ENCODE measurements at regions not wholly inside any gene's neighbourhood (a gene's known extent, or its start where the extent isn't known, plus 50 kb on each side); places are given as distances from the start of the nearest gene placed in this dataset.

DNA sequence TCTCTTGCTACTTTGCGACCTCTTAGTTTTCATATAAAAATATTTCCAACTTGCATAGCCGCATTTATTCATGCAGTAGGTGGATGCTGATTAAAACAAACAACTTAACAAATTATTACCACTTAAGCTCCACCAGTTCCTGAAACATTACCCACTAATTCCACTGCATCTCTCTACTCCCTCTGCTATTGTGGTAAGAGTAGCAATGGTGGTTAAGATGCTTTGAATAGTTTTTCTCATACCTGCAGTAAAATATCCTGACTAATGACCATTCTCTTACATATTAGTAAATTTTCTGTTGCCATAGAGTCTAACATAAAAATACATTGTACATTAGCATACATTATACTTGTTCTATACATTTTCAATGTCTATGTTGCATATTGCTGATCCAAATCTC is 397.6 kb upstream of the PLSCR5 start:
- Mint-ChIP-seq H3K4me3 (no peak overlapping the region), H3K9me3 (ENCODE audit: low read depth) (peaks cover 20% of the 10 kb centered on the region), H3K36me3 (ENCODE audit: low read depth) (no peaks in the 10 kb centered on the region), H3K4me1 (no peaks in the 10 kb centered on the region), H3K27me3 (no peaks in the 10 kb centered on the region), H3K27ac (no peak overlapping the region)
- ATAC-seq (no peak), DNase-seq (no peak)
- ChIA-PET POLR2A (no interaction called here), CTCF (no interaction called here)
- intact Hi-C loops (cut with DNase I, micrococcal nuclease) = no loop called here

DNA sequence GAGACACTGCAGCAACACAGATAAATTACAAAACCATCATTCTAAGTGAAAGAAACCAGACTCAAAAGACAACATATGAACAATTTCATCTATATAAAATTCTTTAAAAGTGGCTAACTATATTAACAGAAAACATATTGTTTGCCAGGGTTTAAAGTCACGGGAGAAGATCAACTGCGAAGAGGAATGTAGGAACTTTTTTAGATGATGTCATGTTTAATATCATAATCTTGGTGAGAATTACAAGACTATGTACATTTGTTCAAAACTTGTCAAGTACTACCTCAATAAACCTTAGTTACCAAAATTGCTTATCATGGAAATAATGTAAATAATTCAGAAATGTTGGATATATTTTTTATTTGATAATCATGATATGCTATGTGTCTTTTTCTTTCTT is 395.1 kb upstream of the PLSCR5 start:
- no peaks in the 10 kb centered on the region for H3K4me1 Mint-ChIP-seq
- ChIA-PET CTCF (no interaction called here), POLR2A (no interaction called here)
- no peaks in the 10 kb centered on the region for H3K27me3 Mint-ChIP-seq
- ATAC-seq (no peak), DNase-seq (no peak)
- intact Hi-C loops (cut with DNase I, micrococcal nuclease) = no loop called here
- H3K36me3 Mint-ChIP-seq (ENCODE audit: low read depth) = no peaks in the 10 kb centered on the region
- no peak overlapping the region for H3K27ac Mint-ChIP-seq
- H3K9me3 Mint-ChIP-seq (ENCODE audit: low read depth) = peaks cover 12% of the 10 kb centered on the region
- H3K4me3 Mint-ChIP-seq = no peak overlapping the region

DNA sequence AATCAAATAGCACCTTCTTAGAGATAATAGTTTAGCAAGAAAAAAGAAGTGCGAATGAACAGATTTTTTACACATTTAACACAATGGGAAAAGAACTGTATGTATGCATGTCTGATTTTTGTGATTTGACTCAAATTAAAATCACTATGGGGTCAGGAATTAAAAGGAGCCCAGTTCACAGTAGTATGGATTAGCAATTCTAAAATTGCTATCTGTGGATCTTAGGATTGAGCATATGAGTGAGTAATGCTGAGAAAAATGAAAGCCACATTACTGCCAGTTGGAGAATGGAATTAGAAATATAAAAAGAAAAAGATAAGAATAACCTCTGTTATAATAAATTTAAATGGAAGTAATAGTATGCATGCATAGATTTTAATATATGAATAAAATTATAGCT is 386.8 kb upstream of the PLSCR5 start:
- Mint-ChIP-seq H3K27me3 (no peaks in the 10 kb centered on the region), H3K9me3 (ENCODE audit: low read depth) (peaks cover 2% of the 10 kb centered on the region), H3K27ac (no peak overlapping the region), H3K4me1 (no peaks in the 10 kb centered on the region), H3K4me3 (no peak overlapping the region), H3K36me3 (ENCODE audit: low read depth) (no peaks in the 10 kb centered on the region)
- POLR2A ChIA-PET = no interaction called here
- intact Hi-C loops (cut with DNase I, micrococcal nuclease) = no loop called here
- ATAC-seq = no peak
- DNase-seq = no peak
- CTCF ChIA-PET = no interaction called here

DNA sequence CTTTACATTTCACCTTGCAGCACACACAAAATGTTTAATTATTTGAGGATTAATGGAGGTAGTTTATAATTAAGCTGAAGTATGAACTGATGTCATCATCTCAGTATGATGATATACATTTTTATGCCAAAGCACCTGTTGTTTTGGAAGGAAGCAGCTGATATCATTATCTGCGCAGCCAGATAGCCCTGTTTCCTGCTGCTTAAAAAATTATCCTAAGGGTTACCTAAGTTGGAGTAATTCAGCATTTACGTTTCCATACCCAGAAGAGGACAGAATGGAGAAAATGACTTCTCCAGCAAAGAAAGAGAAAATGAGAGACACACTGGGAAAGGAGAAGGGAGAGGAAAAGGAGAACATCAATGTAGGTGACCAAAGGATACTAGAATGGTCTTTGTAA is 370.3 kb upstream of the PLSCR5 start:
- intact Hi-C loops (cut with DNase I, micrococcal nuclease) = no loop called here

DNA sequence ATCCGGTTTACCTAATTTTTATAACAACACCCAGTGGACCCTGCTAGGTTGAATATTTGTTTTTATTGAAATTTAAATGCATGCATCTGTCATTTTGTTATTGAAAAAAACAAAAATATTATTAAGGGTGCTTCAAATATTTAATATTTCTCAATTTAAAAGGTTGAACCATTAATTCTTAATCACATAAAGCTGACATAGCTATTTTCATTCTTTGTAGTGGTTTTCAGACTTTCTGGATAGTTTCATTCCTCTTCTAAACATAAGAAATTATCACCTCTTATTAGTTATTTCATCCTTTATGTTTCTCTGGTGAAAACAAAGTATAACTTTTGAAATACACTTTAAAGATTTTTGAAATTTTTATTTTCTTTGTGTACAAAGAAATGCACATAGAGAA is 369.9 kb upstream of the PLSCR5 start:
- intact Hi-C loops (cut with DNase I, micrococcal nuclease) = no loop called here
- Mint-ChIP-seq H3K27ac (no peak overlapping the region), H3K27me3 (no peaks in the 10 kb centered on the region), H3K36me3 (ENCODE audit: low read depth) (no peaks in the 10 kb centered on the region), H3K9me3 (ENCODE audit: low read depth) (peaks cover 2% of the 10 kb centered on the region), H3K4me1 (no peaks in the 10 kb centered on the region), H3K4me3 (no peak overlapping the region)
- ChIA-PET POLR2A (no interaction called here), CTCF (no interaction called here)
- ATAC-seq (no peak), DNase-seq (no peak)

More for the DNA sequence above, 370.3 kb upstream of the PLSCR5 start:
- Mint-ChIP-seq H3K36me3 (ENCODE audit: low read depth) (no peaks in the 10 kb centered on the region), H3K27ac (no peak overlapping the region), H3K4me3 (no peak overlapping the region), H3K27me3 (no peaks in the 10 kb centered on the region), H3K9me3 (ENCODE audit: low read depth) (peaks cover 4% of the 10 kb centered on the region), H3K4me1 (no peaks in the 10 kb centered on the region)
- POLR2A ChIA-PET = no interaction called here
- DNase-seq (no peak), ATAC-seq (no peak)
- CTCF ChIA-PET = no interaction called here

DNA sequence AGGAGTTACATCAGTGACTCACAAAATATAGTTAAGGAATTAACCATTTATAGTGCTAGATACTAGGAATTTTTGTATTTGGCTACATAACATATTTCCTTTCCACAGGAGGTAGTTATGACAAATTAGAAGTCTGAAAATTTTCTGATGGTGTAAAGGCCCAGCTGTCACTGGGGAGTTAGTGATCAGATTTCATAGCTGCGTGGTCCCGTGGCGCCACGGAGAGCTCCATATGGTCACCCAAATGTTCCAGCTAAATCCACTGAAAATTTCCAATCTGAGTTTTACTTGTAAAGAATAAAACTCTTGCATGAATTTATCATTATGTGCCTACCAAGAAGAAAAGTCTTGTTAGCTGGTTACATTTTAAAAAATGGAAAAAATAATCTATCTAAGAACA is 368.9 kb upstream of the PLSCR5 start:
- Mint-ChIP-seq H3K4me1 (no peaks in the 10 kb centered on the region), H3K27me3 (no peaks in the 10 kb centered on the region), H3K9me3 (ENCODE audit: low read depth) (peaks cover 3% of the 10 kb centered on the region), H3K36me3 (ENCODE audit: low read depth) (no peaks in the 10 kb centered on the region), H3K27ac (no peak overlapping the region), H3K4me3 (no peak overlapping the region)
- intact Hi-C loops (cut with DNase I, micrococcal nuclease) = no loop called here
- ATAC-seq (no peak), DNase-seq (no peak)
- ChIA-PET POLR2A (no interaction called here), CTCF (no interaction called here)

DNA sequence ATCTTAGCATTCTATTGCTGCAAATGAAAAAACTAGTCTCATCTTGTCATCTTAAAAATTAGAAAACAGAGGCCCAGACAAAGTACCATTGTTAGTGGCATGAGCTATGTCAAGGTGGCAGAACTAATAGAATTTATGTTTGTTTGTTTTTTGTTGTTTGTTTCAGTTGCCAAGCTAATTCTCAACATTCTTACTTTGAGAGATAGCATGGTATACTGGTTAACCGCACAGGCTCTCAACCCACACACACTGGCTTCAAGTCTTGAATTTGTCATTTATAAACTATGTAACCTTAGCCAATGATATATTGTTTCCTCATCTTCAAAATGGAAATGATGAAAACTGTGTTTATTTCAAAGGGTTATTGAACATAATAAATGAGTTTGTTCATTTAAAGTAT is 367.6 kb upstream of the PLSCR5 start:
- no peak overlapping the region for H3K27ac Mint-ChIP-seq
- intact Hi-C loops (cut with DNase I, micrococcal nuclease) = no loop called here
- no peaks in the 10 kb centered on the region for H3K36me3 Mint-ChIP-seq (ENCODE audit: low read depth)
- ChIA-PET POLR2A (no interaction called here), CTCF (no interaction called here)
- no peak for DNase-seq
- ATAC-seq = no peak
- no peaks in the 10 kb centered on the region for H3K4me1 Mint-ChIP-seq
- no peak overlapping the region for H3K4me3 Mint-ChIP-seq
- H3K27me3 Mint-ChIP-seq = no peaks in the 10 kb centered on the region
- peaks cover 6% of the 10 kb centered on the region for H3K9me3 Mint-ChIP-seq (ENCODE audit: low read depth)

DNA sequence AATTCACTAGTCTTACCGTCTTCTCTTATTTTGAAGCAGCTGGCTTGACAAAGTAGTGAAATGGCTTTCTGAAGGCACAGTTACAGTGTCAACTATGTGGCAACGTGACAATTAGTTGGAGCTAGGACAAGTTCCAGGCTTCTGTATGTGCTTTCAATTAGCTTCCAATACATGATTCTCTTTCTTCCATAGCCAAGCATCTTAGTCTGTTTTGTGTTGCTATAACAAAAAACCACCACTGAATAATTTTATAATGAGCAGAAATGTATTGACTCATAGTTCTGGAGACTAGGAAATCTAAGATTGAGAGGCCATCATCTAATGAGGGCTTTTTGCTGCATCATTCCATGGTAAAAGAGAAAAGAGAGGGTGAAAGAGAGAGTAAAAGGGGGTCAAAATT is 365.1 kb upstream of the PLSCR5 start:
- CTCF ChIA-PET = no interaction called here

DNA sequence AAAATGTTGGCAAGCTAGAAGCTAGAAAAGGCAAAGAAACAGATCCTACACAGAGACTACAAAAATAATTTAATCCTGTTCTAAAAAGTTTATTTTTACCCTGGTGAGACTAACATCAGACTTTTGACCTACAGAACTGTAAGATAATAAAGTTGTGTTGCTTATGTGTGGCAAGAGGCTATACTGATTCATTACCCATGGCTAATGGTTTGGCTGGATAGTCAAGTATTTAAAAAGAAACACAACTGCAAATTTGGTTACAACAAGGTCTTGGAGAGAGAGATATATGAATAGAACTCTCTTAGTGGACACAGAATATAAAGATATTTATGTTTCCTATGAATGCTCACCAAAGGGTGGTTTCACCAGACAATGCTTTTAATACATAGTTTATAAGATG is 364.2 kb upstream of the PLSCR5 start:
- Mint-ChIP-seq H3K4me1 (no peaks in the 10 kb centered on the region), H3K4me3 (no peak overlapping the region), H3K27ac (no peak overlapping the region), H3K9me3 (ENCODE audit: low read depth) (peaks cover 7% of the 10 kb centered on the region), H3K36me3 (ENCODE audit: low read depth) (no peaks in the 10 kb centered on the region), H3K27me3 (no peaks in the 10 kb centered on the region)
- DNase-seq = no peak
- intact Hi-C loops (cut with DNase I, micrococcal nuclease) = no loop called here
- ChIA-PET POLR2A (no interaction called here), CTCF (no interaction called here)
- ATAC-seq = no peak

More for the DNA sequence above, 365.1 kb upstream of the PLSCR5 start:
- H3K27ac Mint-ChIP-seq = no peak overlapping the region
- no peak for ATAC-seq
- H3K36me3 Mint-ChIP-seq (ENCODE audit: low read depth) = no peaks in the 10 kb centered on the region
- H3K4me1 Mint-ChIP-seq = no peaks in the 10 kb centered on the region
- POLR2A ChIA-PET = no interaction called here
- H3K4me3 Mint-ChIP-seq = no peak overlapping the region
- DNase-seq = no peak
- intact Hi-C loops (cut with DNase I, micrococcal nuclease) = no loop called here
- no peaks in the 10 kb centered on the region for H3K27me3 Mint-ChIP-seq
- H3K9me3 Mint-ChIP-seq (ENCODE audit: low read depth) = peaks cover 7% of the 10 kb centered on the region

DNA sequence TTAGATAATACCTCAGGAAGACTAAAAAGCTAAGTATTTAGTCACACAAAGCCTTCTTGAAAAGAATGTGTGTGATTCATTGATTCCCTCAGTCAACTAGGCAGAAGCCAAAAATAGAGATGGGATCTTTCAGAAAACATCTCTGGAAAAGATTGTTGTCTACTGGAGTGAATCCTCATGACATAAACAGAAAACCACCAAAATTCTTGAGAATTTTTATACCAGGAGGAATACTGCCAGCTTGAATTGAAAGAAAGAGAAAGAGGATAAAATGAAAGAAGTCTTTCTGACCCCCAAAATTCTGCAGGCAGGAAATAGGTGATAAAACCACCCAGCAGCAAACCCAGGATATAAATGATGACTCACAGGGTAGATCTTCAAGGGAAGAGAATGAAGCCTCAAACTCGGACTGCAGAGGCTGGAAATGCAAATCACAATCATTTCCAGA is 363.1 kb upstream of the PLSCR5 start:
- DNase-seq (no peak), ATAC-seq (no peak)
- peaks cover 7% of the 10 kb centered on the region for H3K9me3 Mint-ChIP-seq (ENCODE audit: low read depth)
- H3K4me3 Mint-ChIP-seq = no peak overlapping the region
- no peaks in the 10 kb centered on the region for H3K4me1 Mint-ChIP-seq
- CTCF ChIA-PET = no interaction called here
- intact Hi-C loops (cut with DNase I, micrococcal nuclease) = no loop called here
- POLR2A ChIA-PET = no interaction called here
- no peaks in the 10 kb centered on the region for H3K36me3 Mint-ChIP-seq (ENCODE audit: low read depth)
- H3K27ac Mint-ChIP-seq = no peak overlapping the region
- no peaks in the 10 kb centered on the region for H3K27me3 Mint-ChIP-seq

DNA sequence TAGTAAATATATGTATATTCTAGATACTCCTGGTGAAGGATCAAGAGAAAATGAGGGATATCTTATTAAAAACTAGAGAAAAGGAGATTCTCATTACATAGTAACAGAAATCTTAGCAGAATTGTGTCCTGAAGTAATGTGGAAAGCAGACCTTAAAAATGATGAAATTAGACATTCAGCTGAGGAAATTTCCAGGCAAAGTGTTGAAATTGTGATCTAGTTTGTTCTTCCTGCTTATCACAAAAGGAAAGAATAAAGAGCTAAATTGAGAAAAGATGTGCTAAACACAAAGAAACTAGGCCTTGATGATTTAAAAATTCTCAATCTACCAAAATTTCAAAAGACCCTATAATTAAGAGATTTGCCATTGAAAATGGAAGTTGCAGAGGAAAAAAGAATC is 362.6 kb upstream of the PLSCR5 start:
- ChIA-PET CTCF (no interaction called here), POLR2A (no interaction called here)
- ATAC-seq = no peak
- no peaks in the 10 kb centered on the region for H3K27me3 Mint-ChIP-seq
- peaks cover 7% of the 10 kb centered on the region for H3K9me3 Mint-ChIP-seq (ENCODE audit: low read depth)
- H3K4me1 Mint-ChIP-seq = no peaks in the 10 kb centered on the region
- no peak overlapping the region for H3K27ac Mint-ChIP-seq
- H3K36me3 Mint-ChIP-seq (ENCODE audit: low read depth) = no peaks in the 10 kb centered on the region
- intact Hi-C loops (cut with DNase I, micrococcal nuclease) = no loop called here
- no peak for DNase-seq
- no peak overlapping the region for H3K4me3 Mint-ChIP-seq

DNA sequence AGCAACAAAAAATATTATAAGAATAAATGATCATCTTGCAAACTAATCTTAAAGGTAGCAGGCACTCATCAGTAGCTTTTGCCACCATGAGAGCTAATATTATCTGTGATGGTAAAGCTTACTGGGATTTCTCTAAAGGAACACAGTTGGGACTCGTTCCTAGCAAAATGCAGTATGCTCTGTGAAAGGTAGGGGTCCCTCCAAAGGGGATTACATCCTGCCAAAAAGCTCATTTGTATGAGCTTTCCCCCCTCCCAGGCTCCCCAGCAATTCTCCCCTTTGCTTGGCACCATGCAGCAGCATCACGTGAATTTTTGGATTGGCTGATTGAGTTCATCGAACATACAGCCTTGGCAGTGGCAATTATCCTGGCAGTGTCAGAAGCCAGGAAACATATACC is 361.0 kb upstream of the PLSCR5 start:
- H3K27ac Mint-ChIP-seq = no peak overlapping the region
- no peaks in the 10 kb centered on the region for H3K4me1 Mint-ChIP-seq
- ATAC-seq = no peak
- H3K4me3 Mint-ChIP-seq = no peak overlapping the region
- CTCF ChIA-PET = no interaction called here
- no peaks in the 10 kb centered on the region for H3K27me3 Mint-ChIP-seq
- DNase-seq = no peak
- no peaks in the 10 kb centered on the region for H3K36me3 Mint-ChIP-seq (ENCODE audit: low read depth)
- intact Hi-C loops (cut with DNase I, micrococcal nuclease) = no loop called here
- peaks cover 7% of the 10 kb centered on the region for H3K9me3 Mint-ChIP-seq (ENCODE audit: low read depth)
- POLR2A ChIA-PET = no interaction called here

DNA sequence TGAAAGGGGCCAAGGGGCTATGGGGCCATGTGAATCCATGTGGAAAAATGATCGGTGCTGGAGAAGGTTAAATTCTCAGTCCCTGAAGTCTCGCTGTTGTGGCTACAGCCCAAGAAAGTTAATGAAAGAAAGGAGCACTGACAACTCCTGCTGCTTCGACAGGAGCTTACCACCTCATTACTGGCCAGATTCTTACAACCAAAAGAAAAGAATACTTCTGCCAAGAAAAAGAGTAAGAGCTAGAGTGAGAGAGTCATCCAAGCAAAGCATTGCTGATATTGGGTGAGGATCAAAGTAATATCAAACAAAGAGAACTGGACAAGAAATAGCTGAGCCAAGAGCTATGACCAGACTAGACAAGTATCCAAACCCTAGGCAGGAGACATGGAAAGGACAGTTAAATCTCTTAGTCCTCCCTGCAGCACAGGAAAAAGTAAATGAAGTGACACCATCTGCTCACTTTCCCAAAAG is 348.4 kb upstream of the PLSCR5 start:
- no peaks in the 10 kb centered on the region for H3K27me3 Mint-ChIP-seq
- no peak for ATAC-seq
- H3K9me3 Mint-ChIP-seq (ENCODE audit: low read depth) = peaks cover 3% of the 10 kb centered on the region
- intact Hi-C loops (cut with DNase I, micrococcal nuclease) = no loop called here
- ChIA-PET CTCF (no interaction called here), POLR2A (no interaction called here)
- H3K4me3 Mint-ChIP-seq = no peak overlapping the region
- DNase-seq = no peak
- H3K4me1 Mint-ChIP-seq = no peaks in the 10 kb centered on the region
- no peak overlapping the region for H3K27ac Mint-ChIP-seq
- H3K36me3 Mint-ChIP-seq (ENCODE audit: low read depth) = no peaks in the 10 kb centered on the region
